IMR-90 (cell line): ENCODE measurements at regions not wholly inside any gene's neighbourhood (a gene's known extent, or its start where the extent isn't known, plus 50 kb on each side); places are given as distances from the start of the nearest gene placed in this dataset.

Source experiments
- ATAC-seq: fragments of 200-7000 bp; cut with Tn5 transposase; 2 replicates; pipeline ENCODE4 v1.9.1; 2020; ENCODE audit warnings: low read depth, mild to moderate bottlenecking, moderate library complexity
- BruUV-seq: library from RNA; stranded (reverse); fragments of 400-500 nt; replicated peaks from 2 replicates; lab custom pipeline; 2021; lab: Mats Ljungman, UMichigan
- CTCF ChIA-PET: fragments of 300-600 bp; formaldehyde crosslinking; extraction: SDS; loops from one replicate; lab custom pipeline; 2021; ENCODE audit warnings: antibody characterized with exemption; lab: Yijun Ruan, JAX
- POLR2A ChIA-PET: fragments of 300-600 bp; sonication (Branson Sonifier 250); formaldehyde crosslinking; loops from one replicate; lab custom pipeline; 2022; ENCODE audit warnings: antibody characterized with exemption; ENCODE audit not compliant: unreplicated experiment; lab: Charles Lee
- DNase-seq: peaks from one replicate; pipeline ENCODE4 v3.0.0; 2013
- H2AFZ ChIP-seq: replicated peaks from 2 replicates; pipeline ENCODE3; 2013; ENCODE audit warnings: low read length, mild to moderate bottlenecking; ENCODE audit not compliant: poor library complexity
- H2AK5ac ChIP-seq: 2 replicates; pipeline ENCODE4 v1.6.1; 2013; ENCODE audit warnings: low read depth, low read length, inconsistent platforms
- H2AK9ac ChIP-seq: replicated peaks from 2 replicates; pipeline ENCODE3; 2013; ENCODE audit warnings: mild to moderate bottlenecking, low read depth, low read length, moderate library complexity; ENCODE audit not compliant: poor library complexity
- H2BK120ac ChIP-seq: 2 replicates; pipeline ENCODE4 v1.6.1; 2013; ENCODE audit warnings: low read depth, low read length, inconsistent platforms
- H2BK15ac ChIP-seq: 3 replicates; pipeline ENCODE4 v1.6.1; 2013; ENCODE audit warnings: low read depth, low read length, inconsistent platforms
- H2BK20ac ChIP-seq: 2 replicates; pipeline ENCODE4 v1.6.1; 2013; ENCODE audit warnings: low read depth, mild to moderate bottlenecking, inconsistent platforms, low read length, moderate library complexity
- H2BK5ac ChIP-seq: 2 replicates; pipeline ENCODE4 v1.6.1; 2013; ENCODE audit warnings: mild to moderate bottlenecking, low read depth, low read length, inconsistent platforms; ENCODE audit not compliant: poor library complexity, severe bottlenecking
- H3K14ac ChIP-seq: replicated peaks from 2 replicates; pipeline ENCODE4 v1.6.1; 2013; ENCODE audit warnings: low read depth, low read length, inconsistent platforms
- H3K18ac ChIP-seq: 2 replicates; pipeline ENCODE4 v1.6.1; 2013; ENCODE audit warnings: low read depth, low read length, control low read depth
- H3K23ac ChIP-seq: 2 replicates; pipeline ENCODE4 v1.6.1; 2013; ENCODE audit warnings: low read depth, low read length, inconsistent platforms
- H3K27ac ChIP-seq: 2 replicates; pipeline ENCODE4 v1.5.1; 2013; ENCODE audit warnings: mild to moderate bottlenecking, control low read depth, low read length; ENCODE audit not compliant: insufficient read depth
- H3K27me3 ChIP-seq: 2 replicates; pipeline ENCODE4 v1.6.1; 2013; ENCODE audit warnings: low read length; ENCODE audit not compliant: control insufficient read depth, insufficient read depth
- H3K36me3 ChIP-seq: 2 replicates; pipeline ENCODE4 v1.6.1; 2013; ENCODE audit warnings: low read length, mixed read lengths; ENCODE audit not compliant: control insufficient read depth, insufficient read depth
- H3K4ac ChIP-seq: 2 replicates; pipeline ENCODE4 v1.6.1; 2013; ENCODE audit warnings: low read depth, low read length, inconsistent platforms
- H3K4me1 ChIP-seq: 2 replicates; pipeline ENCODE4 v1.6.1; 2013; ENCODE audit warnings: low read length, mixed read lengths; ENCODE audit not compliant: control insufficient read depth, insufficient read depth
- H3K4me2 ChIP-seq: 2 replicates; pipeline ENCODE4 v1.6.1; 2013; ENCODE audit warnings: low read depth, mild to moderate bottlenecking, control low read depth, low read length, moderate library complexity
- H3K4me3 ChIP-seq: 2 replicates; pipeline ENCODE4 v1.5.1; 2013; ENCODE audit warnings: low read depth, mild to moderate bottlenecking, control low read depth, low read length, moderate library complexity; ENCODE audit not compliant: insufficient read depth
- H3K56ac ChIP-seq: 2 replicates; pipeline ENCODE4 v1.6.1; 2013; ENCODE audit warnings: low read length, inconsistent platforms; ENCODE audit not compliant: insufficient read depth; ENCODE audit errors: extremely low read depth
- H3K79me1 ChIP-seq, 2 experiments: 2 replicates each; pipeline ENCODE4 v1.6.1; 2013; ENCODE audit warnings: low read length in 2 of 2, inconsistent platforms in 1 of 2, low read depth in 1 of 2
- H3K9ac ChIP-seq: 2 replicates; pipeline ENCODE4 v1.6.1; 2013; ENCODE audit warnings: low read depth, low read length, control low read depth
- H3K9me1 ChIP-seq: 2 replicates; pipeline ENCODE4 v1.6.1; 2013; ENCODE audit warnings: low read length, inconsistent platforms; ENCODE audit not compliant: insufficient read depth
- H3K9me3 ChIP-seq: 2 replicates; pipeline ENCODE4 v1.6.1; 2013; ENCODE audit warnings: low read length; ENCODE audit not compliant: control insufficient read depth, insufficient read depth
- H4K20me1 ChIP-seq: 2 replicates; pipeline ENCODE4 v1.6.1; 2013; ENCODE audit warnings: low read length, inconsistent platforms; ENCODE audit not compliant: insufficient read depth
- H4K5ac ChIP-seq: 2 replicates; pipeline ENCODE4 v1.6.1; 2013; ENCODE audit warnings: mild to moderate bottlenecking, low read depth, low read length, control low read depth
- H4K8ac ChIP-seq, 2 experiments: 2 replicates each; pipeline ENCODE4 v1.6.1; 2013; ENCODE audit warnings: low read depth in 2 of 2, low read length in 2 of 2, control low read depth in 1 of 2, inconsistent platforms in 1 of 2
- H4K91ac ChIP-seq: 2 replicates; pipeline ENCODE4 v1.6.1; 2013; ENCODE audit warnings: low read depth, low read length, inconsistent platforms; ENCODE audit not compliant: insufficient read depth
- BHLHE40 ChIP-seq: fragments of 150-350 bp; IDR thresholded peaks from 2 replicates; pipeline ENCODE4 v1.6.1; 2016; ENCODE audit warnings: mild to moderate bottlenecking, low read depth, low read length
- CHD1 ChIP-seq: IDR thresholded peaks from 2 replicates; pipeline ENCODE4 v1.6.1; 2012; ENCODE audit warnings: low read depth, low read length, improper control_type of control experiment
- CTCF ChIP-seq: conservative IDR thresholded peaks from 2 replicates; pipeline ENCODE4 v1.5.1; 2012; ENCODE audit warnings: mild to moderate bottlenecking, low read depth, low read length, improper control_type of control experiment
- ELK1 ChIP-seq: fragments of 150-350 bp; IDR thresholded peaks from 2 replicates; pipeline ENCODE4 v1.6.1; 2016; ENCODE audit warnings: low read depth, mild to moderate bottlenecking, low read length, moderate library complexity, borderline replicate concordance
- FOS ChIP-seq: fragments of 150-350 bp; IDR thresholded peaks from 2 replicates; pipeline ENCODE4 v1.6.1; 2016; ENCODE audit warnings: low read depth, low read length
- MAFK ChIP-seq: IDR thresholded peaks from 2 replicates; pipeline ENCODE4 v1.6.1; 2012; ENCODE audit warnings: low read depth, low read length, improper control_type of control experiment
- MXI1 ChIP-seq: IDR thresholded peaks from 2 replicates; pipeline ENCODE4 v1.6.1; 2012; ENCODE audit warnings: low read depth, mild to moderate bottlenecking, low read length, moderate library complexity, borderline replicate concordance
- NFE2L2 ChIP-seq: fragments of 150-350 bp; IDR thresholded peaks from 2 replicates; pipeline ENCODE4 v1.6.1; 2016; ENCODE audit warnings: low read depth, mild to moderate bottlenecking, low read length
- RAD21 ChIP-seq: IDR thresholded peaks from 2 replicates; pipeline ENCODE4 v1.6.1; 2012; ENCODE audit warnings: low read length, improper control_type of control experiment
- RCOR1 ChIP-seq: IDR thresholded peaks from 2 replicates; pipeline ENCODE4 v1.6.1; 2012; ENCODE audit warnings: mild to moderate bottlenecking, low read length, improper control_type of control experiment; ENCODE audit not compliant: insufficient replicate concordance
- RFX5 ChIP-seq: IDR thresholded peaks from 2 replicates; pipeline ENCODE4 v1.8.0; 2012; ENCODE audit warnings: low read depth, mild to moderate bottlenecking, low read length, moderate library complexity
- SMC3 ChIP-seq: fragments of 150-350 bp; IDR thresholded peaks from 2 replicates; pipeline ENCODE4 v1.6.1; 2016; ENCODE audit warnings: low read depth, mild to moderate bottlenecking, antibody characterized with exemption, low read length, moderate library complexity
- WGBS, 2 experiments: methylation state at CpG; one replicate each; pipeline versions ENCODE4 v1.1.5 to v1.1.7; 2013; ENCODE audit warnings: missing lambda C conversion rate in 2 of 2; ENCODE audit not compliant: insufficient read length in 1 of 2; ENCODE audit errors: extremely low coverage in 2 of 2; 5-methylcytosine and 5-hydroxymethylcytosine counted together
- dilution Hi-C: fragments of 300-500 bp; cut with HindIII; formaldehyde crosslinking; loops from one replicate; pipeline ENCODE4 v1.14.3; 2018; ENCODE audit warnings: low sequenced_read_pairs; ENCODE audit not compliant: unreplicated experiment
- in situ Hi-C: fragments of 300-500 bp; cut with MboI; formaldehyde crosslinking; loops from 3 replicates; pipeline ENCODE4 v1.14.3; 2019; ENCODE audit warnings: low sequenced_read_pairs, inconsistent platforms, mixed read lengths
- intact Hi-C: fragments of 100-400 bp; cut with micrococcal nuclease; formaldehyde crosslinking; loops from 2 replicates; pipeline ENCODE4 v1.10.0; 2022

- H2AK9ac ChIP-seq: no peak overlapping the region
- no peak overlapping the region for H3K4ac ChIP-seq
- WGBS, 2 experiments: no CpG with 5 or more reads among the region's 1 CpG
- H3K23ac ChIP-seq: no peak overlapping the region
- DNase-seq: no peak
- H3K27ac ChIP-seq: no peak overlapping the region
- H2AFZ ChIP-seq: no peak overlapping the region
- H4K5ac ChIP-seq: no peak overlapping the region
- no peak overlapping the region for H3K9ac ChIP-seq
- no peaks in the 10 kb centered on the region for H3K9me3 ChIP-seq
- CTCF ChIA-PET: no interaction called here
- H2BK15ac ChIP-seq: no peak overlapping the region
- ATAC-seq: no peak
- no peak overlapping the region for H3K56ac ChIP-seq
- no peak overlapping the region for H4K8ac ChIP-seq
- H3K4me3 ChIP-seq: no peak overlapping the region
- intact Hi-C loops (no loop called here), dilution Hi-C loops (no loop called here), in situ Hi-C loops (no loop called here)
- no peaks in the 10 kb centered on the region for H4K20me1 ChIP-seq
- no peaks in the 10 kb centered on the region for H3K79me1 ChIP-seq
- POLR2A ChIA-PET: no interaction called here
- H2BK20ac ChIP-seq: no peak overlapping the region
- H3K14ac ChIP-seq: no peak overlapping the region
- TF ChIP-seq CTCF (no peak), MAFK (no peak), ELK1 (no peak), NFE2L2 (no peak), MXI1 (no peak), RAD21 (no peak), RCOR1 (no peak), CHD1 (no peak), SMC3 (no peak), BHLHE40 (no peak), FOS (no peak), RFX5 (no peak)
- no peak overlapping the region for H2BK120ac ChIP-seq
- no TSS peak for BruUV-seq
- no peaks in the 10 kb centered on the region for H3K4me1 ChIP-seq
- H3K18ac ChIP-seq: no peak overlapping the region
- H3K36me3 ChIP-seq: no peaks in the 10 kb centered on the region
- no peak overlapping the region for H4K91ac ChIP-seq
- H3K9me1 ChIP-seq: no peaks in the 10 kb centered on the region
- peaks cover 5% of the 10 kb centered on the region for H3K27me3 ChIP-seq
- no peak overlapping the region for H3K4me2 ChIP-seq
- H2AK5ac ChIP-seq: no peak overlapping the region
- H2BK5ac ChIP-seq: no peak overlapping the region
These were observed 54.7 kb upstream of the FOXN2 start for GRCh38 chr2:48259811-48260210.
